HCT116 (cell line): ENCODE measurements at regions not wholly inside any gene's neighbourhood (a gene's known extent, or its start where the extent isn't known, plus 50 kb on each side); places are given as distances from the start of the nearest gene placed in this dataset.

Experiments used
- ATAC-seq: fragments of 200-7000 bp; cut with Tn5 transposase; 2 replicates; pipeline ENCODE4 v1.9.1; 2020; ENCODE audit warnings: mild to moderate bottlenecking, moderate library complexity
- BruUV-seq: library from RNA; stranded (reverse); fragments of 400-500 nt; replicated peaks from 2 replicates; lab custom pipeline; 2021; lab: Mats Ljungman, UMichigan
- CTCF ChIA-PET: fragments of 300-600 bp; sonication (Branson Sonifier 250); formaldehyde crosslinking; loops from one replicate; lab custom pipeline; 2021; ENCODE audit warnings: antibody characterized with exemption; lab: Charles Lee
- POLR2A ChIA-PET: fragments of 300-600, 350-600 bp; sonication (Branson Sonifier 250); formaldehyde crosslinking; loops from one replicate; lab custom pipeline; 2021; ENCODE audit warnings: antibody characterized with exemption; lab: Charles Lee
- RAD21 ChIA-PET, 2 experiments: fragments of 300-600 bp; sonication (Branson Sonifier 250); formaldehyde crosslinking; loops; one replicate each; lab custom pipeline; 2023; ENCODE audit warnings: low total read pairs in 2 of 2; ENCODE audit not compliant: uncharacterized antibody in 2 of 2, unreplicated experiment in 2 of 2, low non-redundant PET in 1 of 2; lab: Charles Lee
- DNase-seq: peaks from one replicate; pipeline ENCODE4 v3.0.0-alpha.2; 2010; ENCODE audit warnings: low read depth, low spot score
- H2AFZ ChIP-seq: fragments of 200-600 bp; shearing (Covaris generic), sonication (generic); 2 replicates; pipeline ENCODE4 v1.6.1; 2017; ENCODE audit warnings: low read depth, mixed run types, mixed read lengths, antibody characterized with exemption, low read length; ENCODE audit not compliant: poor library complexity, severe bottlenecking
- H3K27ac ChIP-seq: 2 replicates; pipeline ENCODE4 v1.5.1; 2012; ENCODE audit warnings: low read depth, low read length
- H3K27me3 ChIP-seq: fragments of 200-600 bp; sonication (generic); 2 replicates; pipeline ENCODE4 v1.6.1; 2016; ENCODE audit warnings: mixed run types, low read length, mixed read lengths; ENCODE audit not compliant: insufficient read depth
- H3K36me3 ChIP-seq, 2 experiments: fragments of 200-500 bp in 1 of 2; fragments of 200-600 bp in 1 of 2; sonication (Bioruptor generic) in 1 of 2; sonication (generic) in 1 of 2; 2 replicates each; pipeline versions ENCODE4 v1.5.1 to v1.6.1; 2014 to 2016; ENCODE audit warnings: low read length in 2 of 2, inconsistent platforms in 1 of 2, mixed read lengths in 1 of 2, mixed run types in 1 of 2; ENCODE audit not compliant: insufficient read depth in 2 of 2, control insufficient read depth in 1 of 2
- H3K4me1 ChIP-seq, 2 experiments: fragments of 200-600 bp in 1 of 2; sonication (generic) in 1 of 2; 2 replicates each; pipeline versions ENCODE4 v1.5.1 to v1.6.1; 2012 to 2017; ENCODE audit warnings: low read length in 2 of 2, inconsistent platforms in 1 of 2, mild to moderate bottlenecking in 1 of 2, mixed read lengths in 1 of 2, mixed run types in 1 of 2, moderate library complexity in 1 of 2; ENCODE audit not compliant: insufficient read depth in 2 of 2, control insufficient read depth in 1 of 2
- H3K4me2 ChIP-seq: fragments of 200-600 bp; sonication (generic); 2 replicates; pipeline ENCODE4 v1.6.1; 2017; ENCODE audit warnings: mixed run types, low read length, mixed read lengths
- H3K4me3 ChIP-seq, 2 experiments: fragments of 200-600 bp in 1 of 2; sonication (generic) in 1 of 2; replicated peaks in 1 of 2; 2 replicates each; pipeline ENCODE4 v1.5.1; 2011 to 2016; ENCODE audit warnings: low read length in 2 of 2, control low read depth in 1 of 2, low read depth in 1 of 2, mild to moderate bottlenecking in 1 of 2, mixed read lengths in 1 of 2, mixed run types in 1 of 2
- H3K79me2 ChIP-seq: fragments of 200-600 bp; sonication (generic); 2 replicates; pipeline ENCODE4 v1.6.1; 2017; ENCODE audit warnings: mild to moderate bottlenecking, mixed run types, low read length, moderate library complexity, mixed read lengths; ENCODE audit not compliant: insufficient read depth
- H3K9ac ChIP-seq: fragments of 200-600 bp; sonication (generic); 2 replicates; pipeline ENCODE4 v1.6.1; 2016; ENCODE audit warnings: low read length, mixed read lengths
- H3K9me2 ChIP-seq: fragments of 200-600 bp; sonication (generic), shearing (Covaris generic); 2 replicates; pipeline ENCODE4 v1.6.1; 2017; ENCODE audit warnings: mixed run types, mild to moderate bottlenecking, moderate library complexity; ENCODE audit not compliant: insufficient read depth
- H3K9me3 ChIP-seq, 2 experiments: fragments of 200-500 bp in 1 of 2; fragments of 200-600 bp in 1 of 2; sonication (Bioruptor generic) in 1 of 2; sonication (generic) in 1 of 2; 2 replicates each; pipeline ENCODE4 v1.6.1; 2014 to 2017; ENCODE audit warnings: low read length in 2 of 2, mixed read lengths in 2 of 2, inconsistent platforms in 1 of 2, low read depth in 1 of 2, mild to moderate bottlenecking in 1 of 2, mixed run types in 1 of 2, moderate library complexity in 1 of 2; ENCODE audit not compliant: control insufficient read depth in 1 of 2, insufficient read depth in 1 of 2
- H4K20me1 ChIP-seq: fragments of 200-600 bp; sonication (generic), shearing (Covaris generic); 2 replicates; pipeline ENCODE4 v1.6.1; 2017; ENCODE audit warnings: mixed run types, mild to moderate bottlenecking, moderate library complexity; ENCODE audit not compliant: insufficient read depth
- CBX3 ChIP-seq: IDR thresholded peaks from 2 replicates; pipeline ENCODE4 v1.6.1; 2012; ENCODE audit warnings: low read depth
- EGR1 ChIP-seq: IDR thresholded peaks from 2 replicates; pipeline ENCODE4 v1.6.1; 2012; ENCODE audit warnings: low read depth
- EZH2 ChIP-seq: fragments of 200-600 bp; sonication (generic); IDR thresholded peaks from 2 replicates; pipeline ENCODE4 v1.6.1; 2017; ENCODE audit warnings: antibody characterized with exemption, mixed run types
- FOSL1 ChIP-seq: IDR thresholded peaks from 2 replicates; pipeline ENCODE4 v1.6.1; 2012; ENCODE audit warnings: low read depth
- JUND ChIP-seq: IDR thresholded peaks from 2 replicates; pipeline ENCODE4 v1.6.1; 2012
- MAX ChIP-seq: IDR thresholded peaks from 2 replicates; pipeline ENCODE4 v1.6.1; 2012
- POLR2A ChIP-seq: IDR thresholded peaks from 2 replicates; pipeline ENCODE4 v1.7.0; 2011; ENCODE audit warnings: borderline replicate concordance; ENCODE audit not compliant: insufficient read depth, insufficient read length; ENCODE audit errors: extremely low read depth
- RAD21 ChIP-seq: IDR thresholded peaks from 2 replicates; pipeline ENCODE4 v1.6.1; 2012; ENCODE audit warnings: low read depth, mild to moderate bottlenecking
- SIN3A ChIP-seq: IDR thresholded peaks from 2 replicates; pipeline ENCODE4 v1.6.1; 2012; ENCODE audit warnings: low read depth
- TCF7L2 ChIP-seq: IDR thresholded peaks from 2 replicates; pipeline ENCODE4 v1.7.0; 2011; ENCODE audit warnings: borderline replicate concordance, inconsistent platforms; ENCODE audit not compliant: insufficient read depth, insufficient read length; ENCODE audit errors: extremely low read depth
- YY1 ChIP-seq: IDR thresholded peaks from 2 replicates; pipeline ENCODE4 v1.6.1; 2011; ENCODE audit warnings: low read length, low read depth, moderate library complexity, mild to moderate bottlenecking; ENCODE audit not compliant: insufficient replicate concordance; ENCODE audit errors: extremely low read depth
- ZFX ChIP-seq: fragments of 450-650 bp; IDR thresholded peaks from 2 replicates; pipeline ENCODE4 v1.6.1; 2017
- ZNF274 ChIP-seq: fragments of 200-500 bp; sonication (Bioruptor generic); IDR thresholded peaks from 2 replicates; pipeline ENCODE4 v1.6.1; 2014; ENCODE audit warnings: mild to moderate bottlenecking, low read depth, low read length, inconsistent platforms
- intact Hi-C: fragments of 100-400 bp; cut with micrococcal nuclease; formaldehyde crosslinking; loops from 2 replicates; pipeline ENCODE4 v1.10.0; 2022
- TF ChIP-seq, protein P1 (sequence below): IDR thresholded peaks from 2 replicates; pipeline ENCODE4 v1.6.1; 2012
- TF ChIP-seq, protein P2 (sequence below), 3 experiments: fragments of 200-600 bp in 1 of 3; sonication (generic) in 1 of 3; IDR thresholded peaks in 2 of 3; conservative IDR thresholded peaks in 1 of 3; 2 replicates each; pipeline ENCODE4 v1.5.1; 2012 to 2017; ENCODE audit warnings: low read depth in 2 of 3, low read length in 2 of 3, antibody characterized with exemption in 1 of 3, borderline replicate concordance in 1 of 3, control low read depth in 1 of 3, mild to moderate bottlenecking in 1 of 3, mixed read lengths in 1 of 3, mixed run types in 1 of 3, moderate library complexity in 1 of 3; ENCODE audit not compliant: insufficient read depth in 1 of 3

DNA sequence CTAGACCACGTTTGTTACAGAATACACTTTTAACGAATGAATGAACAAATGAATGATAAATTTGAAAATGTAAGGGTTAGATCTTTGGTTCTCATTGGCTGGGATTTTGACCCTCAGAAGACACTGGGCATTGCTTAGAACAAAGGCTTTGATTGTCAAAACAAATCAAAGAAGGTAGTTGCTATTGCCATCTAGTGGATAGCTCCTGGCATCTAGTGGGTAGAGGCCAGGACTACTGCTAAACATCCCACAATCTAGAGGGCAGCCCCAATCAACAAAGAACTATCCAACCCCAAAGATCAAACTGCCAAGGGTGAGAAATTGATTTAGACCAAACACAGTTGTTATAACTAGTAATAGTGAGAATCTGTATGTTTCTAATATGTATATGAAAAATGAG, 552.3 kb downstream of the KCNJ3 start:
- ATAC-seq: peak; percentile 99
- POLR2A ChIA-PET: no interaction called here

GRCh38 chr2:155240176-155240575, 541.7 kb downstream of the KCNJ3 start:
- no peak overlapping the region for H3K27ac ChIP-seq
- no peaks in the 10 kb centered on the region for H3K79me2 ChIP-seq
- H3K27me3 ChIP-seq: no peaks in the 10 kb centered on the region
- H3K4me3 ChIP-seq: no peak overlapping the region
- CTCF ChIA-PET: no interaction called here
- intact Hi-C loops: no loop called here
- DNase-seq: no peak
- no peaks in the 10 kb centered on the region for H3K9me3 ChIP-seq
- H3K9ac ChIP-seq: no peak overlapping the region
- ATAC-seq: no peak
- BruUV-seq: no TSS peak
- no peak overlapping the region for H2AFZ ChIP-seq
- no peaks in the 10 kb centered on the region for H3K4me1 ChIP-seq
- POLR2A ChIA-PET: no interaction called here
- no peaks in the 10 kb centered on the region for H4K20me1 ChIP-seq
- H3K9me2 ChIP-seq: no peaks in the 10 kb centered on the region
- H3K36me3 ChIP-seq: no peaks in the 10 kb centered on the region
- no peak overlapping the region for H3K4me2 ChIP-seq
- RAD21 ChIA-PET: no interaction called here
- TF ChIP-seq ZNF274: no peak
- no peak for TF ChIP-seq FOSL1
- no peak for TF ChIP-seq RAD21
- TF ChIP-seq SIN3A: no peak
- no peak for TF ChIP-seq EZH2
- no peak for TF ChIP-seq JUND
- TF ChIP-seq YY1: no peak
- TF ChIP-seq, protein P1, sequence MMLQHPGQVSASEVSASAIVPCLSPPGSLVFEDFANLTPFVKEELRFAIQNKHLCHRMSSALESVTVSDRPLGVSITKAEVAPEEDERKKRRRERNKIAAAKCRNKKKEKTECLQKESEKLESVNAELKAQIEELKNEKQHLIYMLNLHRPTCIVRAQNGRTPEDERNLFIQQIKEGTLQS: no peak
- TF ChIP-seq EGR1: no peak
- TF ChIP-seq POLR2A: no peak
- TF ChIP-seq MAX: no peak
- no peak for TF ChIP-seq CBX3

More for the DNA sequence above, 552.3 kb downstream of the KCNJ3 start:
- H3K4me2 ChIP-seq: no peak overlapping the region
- no peaks in the 10 kb centered on the region for H3K9me2 ChIP-seq
- no peaks in the 10 kb centered on the region for H3K79me2 ChIP-seq
- TF ChIP-seq RAD21 (peak; percentile 54), TCF7L2 (peak; percentile 60), ZFX (no peak), FOSL1 (no peak)
- TF ChIP-seq, protein P2, sequence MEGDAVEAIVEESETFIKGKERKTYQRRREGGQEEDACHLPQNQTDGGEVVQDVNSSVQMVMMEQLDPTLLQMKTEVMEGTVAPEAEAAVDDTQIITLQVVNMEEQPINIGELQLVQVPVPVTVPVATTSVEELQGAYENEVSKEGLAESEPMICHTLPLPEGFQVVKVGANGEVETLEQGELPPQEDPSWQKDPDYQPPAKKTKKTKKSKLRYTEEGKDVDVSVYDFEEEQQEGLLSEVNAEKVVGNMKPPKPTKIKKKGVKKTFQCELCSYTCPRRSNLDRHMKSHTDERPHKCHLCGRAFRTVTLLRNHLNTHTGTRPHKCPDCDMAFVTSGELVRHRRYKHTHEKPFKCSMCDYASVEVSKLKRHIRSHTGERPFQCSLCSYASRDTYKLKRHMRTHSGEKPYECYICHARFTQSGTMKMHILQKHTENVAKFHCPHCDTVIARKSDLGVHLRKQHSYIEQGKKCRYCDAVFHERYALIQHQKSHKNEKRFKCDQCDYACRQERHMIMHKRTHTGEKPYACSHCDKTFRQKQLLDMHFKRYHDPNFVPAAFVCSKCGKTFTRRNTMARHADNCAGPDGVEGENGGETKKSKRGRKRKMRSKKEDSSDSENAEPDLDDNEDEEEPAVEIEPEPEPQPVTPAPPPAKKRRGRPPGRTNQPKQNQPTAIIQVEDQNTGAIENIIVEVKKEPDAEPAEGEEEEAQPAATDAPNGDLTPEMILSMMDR (IDR thresholded peaks at IDR 0.05 in 2 of 3, conservative IDR thresholded peaks at IDR 0.05 in 1 of 3; ENCODE audit: borderline replicate concordance in 1 of 3, insufficient read depth in 1 of 3, low read depth in 2 of 3, low read length in 2 of 3): peak; percentile 21 to 71 (median 66); a peak in 4 of 6 replicates
- H3K4me1 ChIP-seq: no peaks in the 10 kb centered on the region
- no peak overlapping the region for H3K27ac ChIP-seq
- intact Hi-C loops: loop anchor here (2.0 to 10.0 kb wide), 3 partner anchors 626 to 848 kb away; no protein-coding TSS in a partner anchor
- CTCF ChIA-PET: interaction anchor here (1.0 kb wide), 3 partner anchors 14 to 848 kb away, joined by 3 read pairs; no protein-coding TSS in a partner anchor
- BruUV-seq: no TSS peak
- no peaks in the 10 kb centered on the region for H3K36me3 ChIP-seq
- H2AFZ ChIP-seq: no peak overlapping the region
- no peaks in the 10 kb centered on the region for H4K20me1 ChIP-seq
- H3K4me3 ChIP-seq: no peak overlapping the region
- no peak overlapping the region for H3K9ac ChIP-seq
- no peaks in the 10 kb centered on the region for H3K9me3 ChIP-seq
- no peaks in the 10 kb centered on the region for H3K27me3 ChIP-seq
- peak; percentile 44 for DNase-seq
- RAD21 ChIA-PET: no interaction called here
